ENCODE measurements at regions not wholly inside any gene's neighbourhood (a gene's known extent, or its start where the extent isn't known, plus 50 kb on each side); places are given as distances from the start of the nearest gene placed in this dataset.
"Not testable (repeated sequence)": the region's sequence is repeated elsewhere in the genome, so short reads cannot be mapped to it uniquely, and the experiment has no call there.

DNA sequence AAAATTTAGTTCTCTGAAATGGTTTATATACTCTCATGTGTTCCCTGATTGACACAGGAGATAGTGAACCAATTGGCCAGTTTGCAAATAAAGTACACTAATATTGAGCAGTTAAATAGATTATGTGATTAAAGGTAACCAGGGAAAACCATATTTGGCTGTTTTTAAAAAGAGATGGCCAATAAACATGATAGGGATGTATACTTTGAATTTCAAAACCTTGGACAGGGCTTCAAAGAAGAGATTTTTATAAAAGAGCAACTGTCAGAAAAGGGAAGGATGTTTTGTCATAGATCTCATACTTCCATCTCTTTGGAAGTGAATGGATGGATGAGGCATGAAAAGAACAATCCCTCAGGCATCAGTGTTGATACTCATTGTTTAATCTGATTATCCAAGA lies 825.3 kb downstream of the STIM2 start:
- intact Hi-C loops (cut with DNase I) = no loop called here
- TF ChIP-seq POLR2A (IDR thresholded peaks at IDR 0.05) = no peak
- TF ChIP-seq, protein P1, sequence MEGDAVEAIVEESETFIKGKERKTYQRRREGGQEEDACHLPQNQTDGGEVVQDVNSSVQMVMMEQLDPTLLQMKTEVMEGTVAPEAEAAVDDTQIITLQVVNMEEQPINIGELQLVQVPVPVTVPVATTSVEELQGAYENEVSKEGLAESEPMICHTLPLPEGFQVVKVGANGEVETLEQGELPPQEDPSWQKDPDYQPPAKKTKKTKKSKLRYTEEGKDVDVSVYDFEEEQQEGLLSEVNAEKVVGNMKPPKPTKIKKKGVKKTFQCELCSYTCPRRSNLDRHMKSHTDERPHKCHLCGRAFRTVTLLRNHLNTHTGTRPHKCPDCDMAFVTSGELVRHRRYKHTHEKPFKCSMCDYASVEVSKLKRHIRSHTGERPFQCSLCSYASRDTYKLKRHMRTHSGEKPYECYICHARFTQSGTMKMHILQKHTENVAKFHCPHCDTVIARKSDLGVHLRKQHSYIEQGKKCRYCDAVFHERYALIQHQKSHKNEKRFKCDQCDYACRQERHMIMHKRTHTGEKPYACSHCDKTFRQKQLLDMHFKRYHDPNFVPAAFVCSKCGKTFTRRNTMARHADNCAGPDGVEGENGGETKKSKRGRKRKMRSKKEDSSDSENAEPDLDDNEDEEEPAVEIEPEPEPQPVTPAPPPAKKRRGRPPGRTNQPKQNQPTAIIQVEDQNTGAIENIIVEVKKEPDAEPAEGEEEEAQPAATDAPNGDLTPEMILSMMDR (IDR thresholded peaks at IDR 0.05) = no peak
- Histone ChIP-seq H3K4me1 (no peaks in the 10 kb centered on the region), H3K27me3 (no peaks in the 10 kb centered on the region), H3K27ac (no peak overlapping the region), H3K4me3 (no peak overlapping the region), H3K36me3 (no peaks in the 10 kb centered on the region), H3K9me3 (no peaks in the 10 kb centered on the region)
- ATAC-seq (no peak), DNase-seq (no peak)

DNA sequence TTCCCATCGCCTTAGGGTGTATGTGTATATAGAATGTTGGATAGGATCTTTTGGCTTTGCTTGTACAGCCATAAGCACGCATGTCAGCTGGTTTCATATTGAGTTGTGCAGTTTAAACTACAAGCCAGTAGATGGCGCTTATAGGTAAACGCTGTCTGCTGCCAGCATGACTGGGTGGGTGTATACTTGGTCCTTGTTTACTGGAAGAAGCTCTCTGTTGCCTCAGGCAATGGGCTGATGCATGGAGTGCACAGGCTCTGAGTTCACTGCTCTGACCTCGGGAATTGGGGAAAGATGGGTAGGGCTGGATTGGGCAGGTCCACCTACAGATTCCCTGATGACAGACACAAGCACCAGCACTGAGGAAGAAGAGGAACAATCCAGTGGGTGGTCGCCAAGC lies 831.5 kb downstream of the STIM2 start:
- H3K4me3 ChIP-seq = no peak overlapping the region
- H3K4me1 ChIP-seq = no peaks in the 10 kb centered on the region
- no peaks in the 10 kb centered on the region for H3K36me3 ChIP-seq
- DNase-seq (no peak), ATAC-seq (no peak)
- WGBS, 4 donors = 32 to 47% (median 41%) methylated on average over 6 of the region's 6 CpGs
- intact Hi-C loops (cut with DNase I) = no loop called here
- no peaks in the 10 kb centered on the region for H3K9me3 ChIP-seq
- no peak for TF ChIP-seq POLR2A (IDR thresholded peaks at IDR 0.05)
- TF ChIP-seq, protein P1 (IDR thresholded peaks at IDR 0.05) = peak in 9 of 12 donors; percentile 10 to 45 (median 28)
- no peaks in the 10 kb centered on the region for H3K27me3 ChIP-seq
- H3K27ac ChIP-seq = no peak overlapping the region

DNA sequence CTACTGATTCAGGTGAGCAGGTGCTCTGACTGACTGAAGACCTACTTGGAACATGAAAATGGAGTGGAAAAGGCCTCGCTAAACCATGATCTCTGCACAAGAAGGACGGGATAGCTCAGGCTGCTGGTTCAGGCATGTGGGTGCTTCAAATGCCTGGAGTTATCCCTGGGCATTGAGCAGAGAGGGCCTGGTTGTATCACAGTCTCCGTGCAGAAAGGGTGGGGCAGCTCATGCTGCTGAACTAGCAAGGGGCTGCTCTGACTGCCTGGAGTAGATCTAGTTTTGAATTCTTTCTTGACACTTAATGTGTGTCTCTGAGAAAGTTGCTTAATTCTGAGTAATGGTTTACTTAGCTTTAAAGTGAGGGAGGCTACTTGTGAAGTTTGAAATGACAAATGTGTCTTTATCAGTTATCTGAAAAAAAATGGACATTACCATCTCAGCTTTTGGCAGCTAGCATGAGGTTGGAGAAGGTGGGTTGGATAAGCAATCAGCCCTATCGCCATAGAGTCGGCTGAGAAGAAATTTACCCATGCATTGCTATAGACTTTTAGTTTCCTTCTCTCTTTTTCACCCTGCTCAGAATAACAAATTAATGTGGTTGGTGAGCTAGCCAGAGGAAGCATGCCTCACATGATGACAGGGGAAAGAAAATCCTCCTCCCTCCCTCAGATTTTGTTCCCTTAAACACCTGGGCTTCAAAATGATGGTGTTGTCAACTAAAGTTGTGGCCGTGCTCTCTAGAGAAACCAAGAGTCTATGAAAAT lies 832.4 kb downstream of the STIM2 start:
- Histone ChIP-seq H3K4me1 (no peaks in the 10 kb centered on the region), H3K36me3 (no peaks in the 10 kb centered on the region), H3K27ac (no peak overlapping the region), H3K4me3 (no peak overlapping the region), H3K9me3 (no peaks in the 10 kb centered on the region), H3K27me3 (no peaks in the 10 kb centered on the region)
- WGBS, 4 donors = 71 to 78% (median 75%) methylated on average over 6 of the region's 6 CpGs
- DNase-seq = no peak
- ATAC-seq = no peak
- no peak for TF ChIP-seq POLR2A (IDR thresholded peaks at IDR 0.05)
- TF ChIP-seq, protein P1 (IDR thresholded peaks at IDR 0.05) = no peak
- intact Hi-C loops (cut with DNase I) = no loop called here

DNA sequence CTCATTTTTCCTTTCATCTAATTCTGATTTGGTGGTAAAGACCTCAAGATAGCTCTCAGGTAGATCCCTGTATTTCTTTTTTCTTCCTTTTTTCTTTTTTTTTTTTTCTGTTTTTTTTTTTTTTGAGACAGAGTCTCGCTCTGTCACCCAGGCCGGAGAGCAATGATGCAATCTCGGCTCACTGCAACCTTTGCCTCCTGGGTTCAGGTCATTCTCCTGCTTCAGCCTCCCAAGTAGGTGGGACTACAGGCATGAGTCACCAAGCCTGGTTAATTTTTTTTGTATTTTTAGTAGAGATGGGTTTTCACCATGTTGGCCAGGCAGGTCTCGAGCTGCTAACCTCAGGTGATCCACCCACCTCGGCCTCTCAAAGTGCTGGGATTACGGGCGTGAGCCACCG lies 835.6 kb downstream of the STIM2 start:
- H3K9me3 ChIP-seq; intact Hi-C loops (cut with DNase I); H3K36me3 ChIP-seq; DNase-seq; H3K27ac ChIP-seq; H3K4me1 ChIP-seq; ATAC-seq; H3K27me3 ChIP-seq; H3K4me3 ChIP-seq: not testable (repeated sequence)
- WGBS, 4 donors = 93 to 95% (median 94%) methylated on average over 8 of the region's 8 CpGs

DNA sequence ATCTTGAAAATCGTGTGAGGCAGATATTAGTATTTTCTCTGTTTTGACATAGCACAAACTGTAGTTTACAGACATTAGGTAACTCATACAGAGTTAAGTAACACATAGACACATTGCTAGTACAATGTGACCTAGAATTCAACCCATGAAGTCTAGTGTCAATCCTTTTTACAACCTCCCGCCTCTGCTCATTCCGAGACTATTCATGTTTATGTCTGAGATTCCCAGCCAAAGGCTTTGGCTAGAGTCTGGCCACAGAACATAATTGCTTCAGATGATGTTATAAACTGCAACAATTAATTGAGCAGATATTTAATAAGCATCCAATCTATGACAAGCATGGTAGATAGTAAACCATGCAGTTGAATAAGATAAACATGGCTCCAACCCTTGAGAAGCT lies 841.0 kb downstream of the STIM2 start:
- H3K9me3 ChIP-seq = peaks cover 0 to 2% (median 0%) of the 10 kb centered on the region in 12 donors
- no peaks in the 10 kb centered on the region for H3K36me3 ChIP-seq
- no peaks in the 10 kb centered on the region for H3K27me3 ChIP-seq
- 79 to 92% (median 85%) methylated on average over 3 of the region's 3 CpGs for WGBS, 4 donors
- ATAC-seq = peak in 1 of 4 donors; percentile 72
- H3K27ac ChIP-seq = no peak overlapping the region
- H3K4me1 ChIP-seq = no peaks in the 10 kb centered on the region
- no peak for DNase-seq
- H3K4me3 ChIP-seq = no peak overlapping the region
- intact Hi-C loops (cut with DNase I) = no loop called here
- TF ChIP-seq POLR2A (IDR thresholded peaks at IDR 0.05) = no peak
- TF ChIP-seq, protein P1 (IDR thresholded peaks at IDR 0.05) = no peak

Data from heart left ventricle (tissue), 16 donors.